ENCODE measurements at regions not wholly inside any gene's neighbourhood (a gene's known extent, or its start where the extent isn't known, plus 50 kb on each side); places are given as distances from the start of the nearest gene placed in this dataset.
"Not testable (repeated sequence)": the region's sequence is repeated elsewhere in the genome, so short reads cannot be mapped to it uniquely, and the experiment has no call there.

DNA sequence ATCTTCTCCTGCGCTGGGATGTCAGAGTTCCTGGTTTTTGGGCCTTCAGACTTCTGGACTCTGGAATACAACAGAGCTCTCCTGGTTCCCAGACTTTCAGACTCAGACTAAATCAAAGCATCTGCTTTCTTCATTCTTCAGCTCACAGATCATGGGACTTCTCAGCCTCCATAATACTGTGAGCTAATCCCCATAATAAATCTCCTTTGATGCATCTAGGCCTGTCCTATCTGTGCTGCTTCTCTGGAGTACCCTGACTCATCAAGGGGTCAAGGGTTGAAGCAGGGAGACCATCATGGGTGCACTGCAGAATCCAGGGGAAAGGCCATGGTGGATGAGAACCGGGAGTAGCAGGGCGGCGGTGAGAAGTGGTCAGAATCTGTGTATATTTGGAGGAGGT is 1094.1 kb upstream of the TMEM132C start:
- H3K9ac ChIP-seq (ENCODE audit: low read depth, low read length) = no peak overlapping the region

DNA sequence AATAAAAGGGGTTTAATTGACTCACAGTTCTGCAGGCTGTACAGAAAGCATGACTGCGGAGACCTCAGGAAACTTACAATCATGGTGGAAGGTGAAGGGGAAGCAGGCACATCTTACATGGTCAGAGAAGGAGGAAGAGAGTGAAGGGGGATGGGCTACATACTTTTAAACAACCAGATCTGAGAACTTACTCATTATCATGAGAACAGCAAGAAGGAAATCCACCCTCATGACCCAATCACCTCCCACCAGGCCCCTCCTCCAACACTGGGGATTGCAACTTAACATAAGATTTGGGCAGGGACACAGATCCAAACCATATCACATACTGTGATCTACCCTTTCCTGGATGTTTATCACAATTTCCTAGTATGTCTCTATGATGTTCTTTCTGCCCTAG is 1093.0 kb upstream of the TMEM132C start:
- not testable (repeated sequence) for H3K27me3 ChIP-seq (ENCODE audit: control insufficient read depth, insufficient read depth, low read length); H3K36me3 ChIP-seq (ENCODE audit: control insufficient read depth, insufficient read depth, low read length); H3K4me1 ChIP-seq (ENCODE audit: control insufficient read depth, insufficient read depth, low read length); H3K4me3 ChIP-seq (ENCODE audit: low read depth, low read length); H3K9ac ChIP-seq (ENCODE audit: low read depth, low read length)
- H3K9me3 ChIP-seq (ENCODE audit: control insufficient read depth, insufficient read depth, low read length) = peaks cover 18% of the 10 kb centered on the region

More for the DNA sequence above, 1094.1 kb upstream of the TMEM132C start:
- Histone ChIP-seq H3K36me3 (ENCODE audit: control insufficient read depth, insufficient read depth, low read length) (no peaks in the 10 kb centered on the region), H3K27me3 (ENCODE audit: control insufficient read depth, insufficient read depth, low read length) (no peaks in the 10 kb centered on the region), H3K9me3 (ENCODE audit: control insufficient read depth, insufficient read depth, low read length) (peaks cover 18% of the 10 kb centered on the region), H3K4me3 (ENCODE audit: low read depth, low read length) (no peak overlapping the region), H3K4me1 (ENCODE audit: control insufficient read depth, insufficient read depth, low read length) (no peaks in the 10 kb centered on the region)

DNA sequence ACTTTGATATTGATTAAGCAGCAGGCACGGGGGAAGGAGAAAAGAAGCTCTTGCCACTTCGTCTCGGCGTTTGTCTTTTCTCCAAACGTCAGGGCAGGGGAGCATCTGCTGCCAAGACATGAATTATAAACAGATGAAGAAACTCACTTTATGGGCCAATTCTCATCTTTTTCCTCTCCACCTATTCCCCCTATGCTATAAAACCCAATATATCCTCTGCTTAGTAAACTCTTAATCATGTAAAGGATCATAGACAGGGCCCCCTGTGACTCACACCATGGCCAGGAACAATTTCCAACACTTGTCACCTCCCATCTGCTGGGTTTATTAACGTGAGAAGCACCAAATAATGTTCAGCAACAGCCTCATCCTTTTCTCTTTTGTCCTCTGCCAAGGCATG is 1092.1 kb upstream of the TMEM132C start:
- Histone ChIP-seq H3K9me3 (ENCODE audit: control insufficient read depth, insufficient read depth, low read length) (peaks cover 18% of the 10 kb centered on the region), H3K27me3 (ENCODE audit: control insufficient read depth, insufficient read depth, low read length) (no peaks in the 10 kb centered on the region), H3K36me3 (ENCODE audit: control insufficient read depth, insufficient read depth, low read length) (no peaks in the 10 kb centered on the region), H3K4me1 (ENCODE audit: control insufficient read depth, insufficient read depth, low read length) (no peaks in the 10 kb centered on the region), H3K9ac (ENCODE audit: low read depth, low read length) (no peak overlapping the region), H3K4me3 (ENCODE audit: low read depth, low read length) (no peak overlapping the region)

DNA sequence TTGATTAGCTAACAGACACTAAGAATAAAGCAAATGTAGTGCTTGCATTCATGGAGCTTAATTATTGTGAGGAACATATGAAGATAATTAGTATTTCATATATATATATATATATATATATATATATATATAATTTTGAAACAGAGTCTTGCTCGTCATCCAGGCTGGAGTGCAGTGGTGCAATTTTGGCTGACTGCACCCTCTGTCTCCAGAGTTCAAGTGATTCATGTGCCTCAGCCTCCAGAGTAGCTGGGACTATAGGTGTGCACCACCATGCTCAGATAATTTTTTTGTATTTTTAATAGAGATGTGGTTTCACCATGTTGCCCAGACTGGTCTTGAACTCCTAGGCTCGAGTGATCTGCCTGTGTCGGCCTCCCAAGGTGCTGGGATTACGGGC is 1091.6 kb upstream of the TMEM132C start:
- H3K9ac ChIP-seq (ENCODE audit: low read depth, low read length) = no peak overlapping the region
- peaks cover 18% of the 10 kb centered on the region for H3K9me3 ChIP-seq (ENCODE audit: control insufficient read depth, insufficient read depth, low read length)
- no peaks in the 10 kb centered on the region for H3K36me3 ChIP-seq (ENCODE audit: control insufficient read depth, insufficient read depth, low read length)
- no peaks in the 10 kb centered on the region for H3K4me1 ChIP-seq (ENCODE audit: control insufficient read depth, insufficient read depth, low read length)
- H3K27me3 ChIP-seq (ENCODE audit: control insufficient read depth, insufficient read depth, low read length) = no peaks in the 10 kb centered on the region
- H3K4me3 ChIP-seq (ENCODE audit: low read depth, low read length) = no peak overlapping the region

DNA sequence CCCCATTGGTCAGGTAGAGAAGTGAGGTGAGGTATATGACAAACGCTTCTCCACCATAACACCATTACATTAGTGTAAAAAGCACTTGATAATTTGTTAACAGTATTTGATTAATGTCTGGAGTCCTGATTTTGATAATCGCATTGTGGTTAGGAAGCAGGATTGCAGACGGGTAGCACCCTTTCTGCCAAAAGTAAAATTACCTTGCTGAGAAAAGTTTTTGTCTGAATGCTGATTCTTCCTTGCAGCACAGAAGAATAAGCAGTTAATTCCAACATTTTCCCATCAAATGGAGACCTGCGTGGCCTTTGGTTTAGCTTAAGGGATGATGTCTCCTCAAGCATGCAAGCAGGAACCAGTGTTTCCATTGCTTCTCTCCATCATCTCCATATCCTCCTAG is 1090.2 kb upstream of the TMEM132C start:
- Histone ChIP-seq H3K4me3 (ENCODE audit: low read depth, low read length) (no peak overlapping the region), H3K36me3 (ENCODE audit: control insufficient read depth, insufficient read depth, low read length) (no peaks in the 10 kb centered on the region), H3K9ac (ENCODE audit: low read depth, low read length) (no peak overlapping the region), H3K27me3 (ENCODE audit: control insufficient read depth, insufficient read depth, low read length) (no peaks in the 10 kb centered on the region), H3K9me3 (ENCODE audit: control insufficient read depth, insufficient read depth, low read length) (peaks cover 18% of the 10 kb centered on the region), H3K4me1 (ENCODE audit: control insufficient read depth, insufficient read depth, low read length) (no peaks in the 10 kb centered on the region)

DNA sequence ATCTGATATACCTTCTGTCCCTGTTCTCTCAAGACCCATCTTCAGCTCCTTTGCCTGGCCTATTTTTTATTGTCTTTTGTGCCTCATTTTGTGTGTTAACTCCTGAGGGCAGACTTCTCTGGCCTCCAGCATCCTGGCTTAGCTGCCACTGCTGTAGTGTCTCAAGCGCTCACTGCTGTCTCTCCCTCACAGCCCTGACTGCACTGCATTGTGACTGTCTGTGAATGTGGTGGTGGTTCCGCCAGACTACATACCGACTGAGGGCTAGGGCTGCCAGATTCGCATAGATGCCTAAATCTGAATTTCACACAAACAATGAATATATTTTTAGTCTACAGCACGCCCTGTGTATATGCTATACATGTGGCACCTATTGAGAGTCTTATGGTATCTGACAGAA is 1088.9 kb upstream of the TMEM132C start:
- Histone ChIP-seq H3K36me3 (ENCODE audit: control insufficient read depth, insufficient read depth, low read length) (no peaks in the 10 kb centered on the region), H3K9me3 (ENCODE audit: control insufficient read depth, insufficient read depth, low read length) (peaks cover 16% of the 10 kb centered on the region)

DNA sequence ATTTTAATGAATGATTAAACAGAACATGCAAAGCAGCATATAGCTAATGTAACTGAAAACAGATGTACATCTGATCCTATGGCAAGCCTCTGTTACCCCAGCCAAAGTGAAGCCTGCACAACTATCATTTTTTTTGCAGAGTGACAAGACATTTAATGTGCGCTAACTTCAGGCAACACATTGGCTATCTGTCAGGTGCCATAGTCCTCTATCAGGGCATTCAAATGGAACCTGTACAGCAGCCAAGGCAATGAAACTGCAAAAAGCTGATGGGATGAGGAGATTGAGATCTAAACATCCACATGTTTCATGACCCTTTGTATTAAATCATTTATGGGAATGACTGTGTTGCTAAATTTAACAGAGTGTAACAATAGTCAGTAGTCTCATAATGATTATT is 1088.5 kb upstream of the TMEM132C start:
- no peaks in the 10 kb centered on the region for H3K27me3 ChIP-seq (ENCODE audit: control insufficient read depth, insufficient read depth, low read length)
- no peak overlapping the region for H3K9ac ChIP-seq (ENCODE audit: low read depth, low read length)
- no peak overlapping the region for H3K4me3 ChIP-seq (ENCODE audit: low read depth, low read length)
- no peaks in the 10 kb centered on the region for H3K36me3 ChIP-seq (ENCODE audit: control insufficient read depth, insufficient read depth, low read length)
- H3K4me1 ChIP-seq (ENCODE audit: control insufficient read depth, insufficient read depth, low read length) = no peaks in the 10 kb centered on the region
- H3K9me3 ChIP-seq (ENCODE audit: control insufficient read depth, insufficient read depth, low read length) = peaks cover 13% of the 10 kb centered on the region

More for the DNA sequence above, 1088.9 kb upstream of the TMEM132C start:
- H3K4me3 ChIP-seq (ENCODE audit: low read depth, low read length) = no peak overlapping the region
- H3K9ac ChIP-seq (ENCODE audit: low read depth, low read length) = no peak overlapping the region
- no peaks in the 10 kb centered on the region for H3K4me1 ChIP-seq (ENCODE audit: control insufficient read depth, insufficient read depth, low read length)
- H3K27me3 ChIP-seq (ENCODE audit: control insufficient read depth, insufficient read depth, low read length) = no peaks in the 10 kb centered on the region

DNA sequence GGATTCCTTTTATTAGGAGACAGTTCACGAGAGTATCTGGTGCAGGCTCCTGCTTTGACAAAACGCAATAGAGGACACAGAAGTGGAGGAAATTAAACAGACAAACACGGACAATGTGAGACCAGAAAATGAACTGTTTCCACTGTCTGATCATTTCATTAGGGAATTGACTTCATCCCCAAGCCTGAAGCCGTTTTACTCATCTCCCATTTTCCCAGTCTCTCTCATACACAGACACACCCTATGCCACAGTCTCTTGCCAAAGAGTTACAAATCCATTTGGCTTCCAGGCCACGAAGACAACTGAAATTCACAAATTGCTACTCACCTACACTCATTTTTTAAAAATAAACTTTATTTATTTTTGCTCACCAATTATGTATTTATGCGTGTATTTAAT is 1087.8 kb upstream of the TMEM132C start:
- H3K9ac ChIP-seq (ENCODE audit: low read depth, low read length) = no peak overlapping the region
- no peaks in the 10 kb centered on the region for H3K27me3 ChIP-seq (ENCODE audit: control insufficient read depth, insufficient read depth, low read length)
- no peaks in the 10 kb centered on the region for H3K4me1 ChIP-seq (ENCODE audit: control insufficient read depth, insufficient read depth, low read length)
- H3K9me3 ChIP-seq (ENCODE audit: control insufficient read depth, insufficient read depth, low read length) = peaks cover 13% of the 10 kb centered on the region
- H3K36me3 ChIP-seq (ENCODE audit: control insufficient read depth, insufficient read depth, low read length) = no peaks in the 10 kb centered on the region
- no peak overlapping the region for H3K4me3 ChIP-seq (ENCODE audit: low read depth, low read length)

DNA sequence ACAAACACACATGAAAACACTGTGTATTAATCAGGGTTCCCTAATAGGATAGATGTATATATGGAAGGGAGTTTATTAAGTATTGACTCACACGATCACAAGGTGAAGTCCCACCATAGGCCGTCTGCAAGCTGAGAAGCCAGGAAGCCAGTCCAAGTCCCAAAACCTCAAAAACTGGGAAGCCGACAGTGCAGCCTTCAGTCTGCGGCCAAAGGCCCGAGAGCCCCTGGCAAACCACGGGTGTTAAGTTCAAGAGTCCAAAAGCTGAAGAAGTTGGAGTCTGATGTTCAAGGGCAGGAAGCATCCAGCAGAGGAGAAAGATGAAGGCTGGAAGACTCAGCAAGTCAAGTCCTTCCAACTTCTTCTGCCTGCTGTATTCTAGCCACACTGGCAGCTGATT is 1085.0 kb upstream of the TMEM132C start:
- no peaks in the 10 kb centered on the region for H3K4me1 ChIP-seq (ENCODE audit: control insufficient read depth, insufficient read depth, low read length)
- H3K9me3 ChIP-seq (ENCODE audit: control insufficient read depth, insufficient read depth, low read length) = peaks cover 7% of the 10 kb centered on the region
- H3K27me3 ChIP-seq (ENCODE audit: control insufficient read depth, insufficient read depth, low read length) = no peaks in the 10 kb centered on the region
- no peaks in the 10 kb centered on the region for H3K36me3 ChIP-seq (ENCODE audit: control insufficient read depth, insufficient read depth, low read length)
- no peak overlapping the region for H3K9ac ChIP-seq (ENCODE audit: low read depth, low read length)
- no peak overlapping the region for H3K4me3 ChIP-seq (ENCODE audit: low read depth, low read length)

DNA sequence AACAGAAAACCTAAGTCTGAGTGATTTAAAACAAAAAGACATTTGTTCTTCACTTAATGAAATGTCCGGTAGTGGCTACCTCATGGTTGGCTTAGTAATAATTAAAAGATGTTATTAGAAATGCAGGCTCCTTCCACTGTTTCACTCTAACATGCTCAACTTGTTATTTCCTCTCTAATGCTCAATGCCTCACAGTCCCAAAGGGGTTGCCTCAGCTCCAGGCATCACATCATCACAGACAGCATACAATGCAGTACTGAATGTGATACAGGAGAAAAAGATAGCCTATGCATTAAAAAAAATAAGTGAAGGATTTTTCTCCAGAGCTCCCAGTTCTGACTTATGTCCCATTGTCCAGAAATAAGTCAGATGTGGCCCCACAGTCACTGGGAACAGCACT is 1077.0 kb upstream of the TMEM132C start:
- Histone ChIP-seq H3K27me3 (ENCODE audit: control insufficient read depth, insufficient read depth, low read length) (no peaks in the 10 kb centered on the region), H3K9ac (ENCODE audit: low read depth, low read length) (no peak overlapping the region), H3K4me1 (ENCODE audit: control insufficient read depth, insufficient read depth, low read length) (no peaks in the 10 kb centered on the region), H3K9me3 (ENCODE audit: control insufficient read depth, insufficient read depth, low read length) (peaks cover 6% of the 10 kb centered on the region), H3K4me3 (ENCODE audit: low read depth, low read length) (no peak overlapping the region), H3K36me3 (ENCODE audit: control insufficient read depth, insufficient read depth, low read length) (no peaks in the 10 kb centered on the region)

DNA sequence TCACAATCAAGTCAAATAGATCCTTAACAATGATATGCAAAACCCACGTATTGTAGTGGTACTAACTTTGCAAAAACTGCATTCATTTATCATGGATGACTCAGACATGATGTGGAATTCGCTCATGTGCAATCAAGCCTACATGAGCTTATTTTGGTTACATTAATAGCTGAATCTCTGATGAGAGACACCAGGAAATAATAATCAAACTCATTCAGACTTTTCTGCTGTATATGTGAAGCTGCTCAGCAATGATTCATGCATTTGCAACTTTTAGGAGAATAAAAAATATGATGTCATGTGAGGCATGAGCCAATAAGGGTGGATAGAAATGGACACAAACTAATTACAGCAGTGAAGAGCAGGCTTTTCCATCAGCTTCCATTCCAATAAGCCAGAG is 1075.8 kb upstream of the TMEM132C start:
- Histone ChIP-seq H3K36me3 (ENCODE audit: control insufficient read depth, insufficient read depth, low read length) (no peaks in the 10 kb centered on the region), H3K4me3 (ENCODE audit: low read depth, low read length) (no peak overlapping the region), H3K9me3 (ENCODE audit: control insufficient read depth, insufficient read depth, low read length) (peaks cover 6% of the 10 kb centered on the region), H3K27me3 (ENCODE audit: control insufficient read depth, insufficient read depth, low read length) (no peaks in the 10 kb centered on the region), H3K9ac (ENCODE audit: low read depth, low read length) (no peak overlapping the region), H3K4me1 (ENCODE audit: control insufficient read depth, insufficient read depth, low read length) (no peaks in the 10 kb centered on the region)

DNA sequence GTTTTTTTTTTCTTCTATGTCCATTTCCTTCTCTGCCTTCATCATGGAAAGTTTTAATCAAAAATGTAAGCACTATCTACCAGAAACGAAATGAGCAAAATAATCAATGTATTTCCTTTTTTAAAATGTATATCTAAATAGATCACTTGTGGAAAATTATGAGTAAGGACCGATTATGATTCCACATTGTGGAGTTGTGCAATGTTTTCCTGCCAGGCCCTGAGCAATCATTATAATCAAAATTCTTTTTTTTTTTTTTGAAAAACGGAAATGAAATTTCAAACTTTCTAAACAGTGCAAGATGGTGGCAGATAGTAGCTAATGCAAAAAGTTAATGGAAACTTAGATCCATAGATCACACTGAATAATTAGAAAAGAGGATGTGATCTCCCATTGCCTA is 1074.6 kb upstream of the TMEM132C start:
- Histone ChIP-seq H3K4me1 (ENCODE audit: control insufficient read depth, insufficient read depth, low read length) (no peaks in the 10 kb centered on the region), H3K4me3 (ENCODE audit: low read depth, low read length) (no peak overlapping the region), H3K27me3 (ENCODE audit: control insufficient read depth, insufficient read depth, low read length) (no peaks in the 10 kb centered on the region), H3K9me3 (ENCODE audit: control insufficient read depth, insufficient read depth, low read length) (peaks cover 6% of the 10 kb centered on the region), H3K9ac (ENCODE audit: low read depth, low read length) (no peak overlapping the region), H3K36me3 (ENCODE audit: control insufficient read depth, insufficient read depth, low read length) (no peaks in the 10 kb centered on the region)

DNA sequence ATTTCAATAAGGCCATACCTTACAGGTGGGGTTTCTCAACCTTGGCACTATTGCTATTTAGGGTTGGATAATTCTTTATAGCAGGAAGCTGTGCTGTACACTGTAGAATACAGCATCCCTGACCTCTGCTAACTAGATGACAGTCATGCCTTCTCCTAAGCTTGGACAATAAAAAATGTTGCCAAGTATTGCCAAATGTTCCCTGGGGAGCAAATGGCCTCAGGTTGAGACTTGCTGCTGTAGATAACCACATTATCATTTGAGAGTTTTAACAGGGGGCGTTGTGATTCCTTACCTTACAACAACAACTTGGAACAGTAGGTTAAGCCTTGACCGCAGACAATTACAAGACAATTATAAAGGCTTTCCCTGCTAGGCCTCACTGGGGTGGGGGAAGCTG is 1073.6 kb upstream of the TMEM132C start:
- Histone ChIP-seq H3K4me1 (ENCODE audit: control insufficient read depth, insufficient read depth, low read length) (no peaks in the 10 kb centered on the region), H3K4me3 (ENCODE audit: low read depth, low read length) (no peak overlapping the region), H3K9ac (ENCODE audit: low read depth, low read length) (no peak overlapping the region), H3K36me3 (ENCODE audit: control insufficient read depth, insufficient read depth, low read length) (no peaks in the 10 kb centered on the region), H3K9me3 (ENCODE audit: control insufficient read depth, insufficient read depth, low read length) (peaks cover 5% of the 10 kb centered on the region), H3K27me3 (ENCODE audit: control insufficient read depth, insufficient read depth, low read length) (no peaks in the 10 kb centered on the region)
